GM21528 (cell line): ENCODE measurements at regions not wholly inside any gene's neighbourhood (a gene's known extent, or its start where the extent isn't known, plus 50 kb on each side); places are given as distances from the start of the nearest gene placed in this dataset.
"Not testable (repeated sequence)": the region's sequence is repeated elsewhere in the genome, so short reads cannot be mapped to it uniquely, and the experiment has no call there.

Experiments used
- ATAC-seq: cut with Tn5 transposase; IDR thresholded peaks from one replicate; pipeline ENCODE4 v1.9.1; 2021; ENCODE audit warnings: mild to moderate bottlenecking, moderate library complexity; ENCODE audit not compliant: unreplicated experiment, low FRiP score

DNA sequence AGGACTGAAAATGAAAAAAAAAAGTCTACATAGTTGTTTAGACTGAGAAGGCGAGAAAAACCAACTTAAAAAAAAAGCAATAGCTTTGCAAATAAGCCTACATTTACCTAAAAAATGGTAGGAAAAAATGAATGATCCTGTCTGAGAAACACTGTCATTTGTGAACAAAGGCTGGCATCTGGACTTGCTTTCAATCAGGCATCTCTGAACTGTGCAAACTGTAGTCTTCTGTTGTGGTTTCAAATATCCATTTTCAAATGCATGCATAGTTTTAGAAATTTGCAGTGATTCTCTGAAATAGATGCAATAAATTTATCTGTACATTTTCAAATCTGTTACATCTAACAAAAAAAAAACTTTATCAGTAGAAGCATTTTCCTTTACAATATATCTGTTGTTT, 106.1 kb upstream of the LUZP2 start:
- no peak for ATAC-seq

DNA sequence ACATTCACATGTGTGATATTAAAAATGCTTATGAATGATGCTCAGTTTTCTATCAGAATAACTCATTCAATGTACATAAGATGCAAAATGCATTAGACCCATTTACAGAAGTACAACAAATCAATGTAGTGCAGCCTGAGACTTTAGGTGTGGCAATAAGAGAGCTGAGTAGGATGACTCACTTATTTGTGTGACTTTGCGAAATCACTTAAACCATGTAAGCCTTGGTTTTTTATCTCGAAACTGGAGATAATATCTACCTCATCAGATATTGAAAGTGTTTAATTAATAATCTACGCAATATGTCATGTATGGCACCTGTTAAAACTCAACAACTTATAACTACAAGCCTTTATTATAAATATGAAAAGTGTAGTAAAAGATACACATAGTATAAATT, 105.7 kb upstream of the LUZP2 start:
- no peak for ATAC-seq

DNA sequence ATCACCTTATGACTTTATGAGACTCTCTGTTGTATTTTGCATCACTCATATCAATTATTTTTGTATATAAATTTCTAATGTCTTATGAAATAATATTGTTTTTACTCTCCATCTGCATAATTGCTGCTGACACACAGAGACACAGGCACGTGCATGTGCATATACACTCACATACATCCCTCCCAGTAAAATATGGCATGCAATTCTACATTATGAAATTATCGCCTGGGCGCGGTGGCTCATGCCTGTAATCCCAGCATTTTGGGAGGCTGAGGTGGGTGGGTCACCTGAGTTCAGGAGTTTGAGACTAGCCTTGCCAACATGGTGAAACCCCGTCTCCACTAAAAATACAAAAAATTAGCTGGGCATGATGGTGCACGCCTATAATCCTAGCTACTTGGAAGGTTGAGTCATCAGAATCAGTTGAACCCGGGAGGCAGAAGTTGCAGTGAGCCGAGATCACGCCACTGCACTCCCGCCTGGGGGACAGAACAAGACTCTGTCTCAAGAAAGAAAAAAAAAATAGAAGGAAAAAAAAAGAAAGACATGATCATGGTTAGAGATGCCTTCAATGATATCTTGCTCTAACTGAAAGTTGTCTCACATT, 96.7 kb upstream of the LUZP2 start:
- ATAC-seq, result no peak

DNA sequence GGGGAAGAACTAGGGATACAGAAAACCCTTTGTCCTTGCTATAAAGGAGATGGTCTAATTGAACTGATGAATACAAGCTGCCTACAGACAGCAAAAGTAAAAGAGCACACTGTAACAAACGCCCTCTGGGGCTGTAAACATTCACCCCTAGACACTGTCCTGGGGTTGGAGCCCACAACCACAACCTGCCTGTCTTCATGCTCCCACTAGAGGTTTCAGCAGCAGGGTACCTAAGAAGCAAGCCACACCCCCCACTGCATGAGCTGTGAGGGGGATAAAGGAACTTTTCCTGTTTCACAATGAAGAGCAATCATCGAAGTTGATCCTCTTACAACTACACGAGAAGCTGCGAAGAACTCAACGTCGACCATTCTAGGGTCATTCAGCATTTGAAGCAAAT, 90.5 kb upstream of the LUZP2 start:
- ATAC-seq, result no peak

DNA sequence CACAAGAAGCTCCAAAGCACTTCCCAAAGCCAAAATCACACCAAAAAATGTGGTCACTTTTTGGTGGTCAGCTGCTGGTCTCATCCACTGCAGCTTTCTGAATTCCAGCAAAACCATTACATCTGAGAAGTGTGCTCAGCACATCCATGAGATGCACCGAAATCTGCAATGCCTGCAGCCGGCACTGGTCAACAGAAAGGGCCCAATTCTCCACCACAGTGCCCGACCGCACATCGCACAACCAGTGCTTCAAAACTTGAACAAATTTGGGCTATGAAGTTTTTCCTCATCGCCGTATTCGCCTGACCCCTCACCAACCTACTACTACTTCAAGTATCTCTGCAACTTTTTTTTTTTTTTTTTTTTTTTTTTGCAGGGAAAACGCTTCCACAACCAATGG, 89.9 kb upstream of the LUZP2 start:
- ATAC-seq, result no peak

DNA sequence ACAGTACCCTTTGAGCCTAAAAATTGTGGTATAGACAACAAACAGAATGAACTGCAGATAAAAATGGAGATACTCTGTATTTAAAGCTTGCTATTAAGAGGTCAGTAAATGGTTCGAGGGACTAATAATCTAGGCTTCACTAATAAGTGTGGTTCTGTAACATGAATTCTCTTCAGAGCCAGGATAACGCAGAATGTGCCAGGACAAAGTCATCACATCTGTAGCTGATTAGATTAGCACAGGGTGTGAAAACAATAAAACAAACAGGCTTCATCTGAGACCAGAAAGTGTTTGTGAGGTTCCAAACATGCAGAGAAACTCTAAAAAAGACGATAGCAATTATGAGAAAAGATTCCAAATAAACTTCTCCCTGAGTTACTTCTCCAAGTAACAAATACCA, 89.1 kb upstream of the LUZP2 start:
- no peak for ATAC-seq

DNA sequence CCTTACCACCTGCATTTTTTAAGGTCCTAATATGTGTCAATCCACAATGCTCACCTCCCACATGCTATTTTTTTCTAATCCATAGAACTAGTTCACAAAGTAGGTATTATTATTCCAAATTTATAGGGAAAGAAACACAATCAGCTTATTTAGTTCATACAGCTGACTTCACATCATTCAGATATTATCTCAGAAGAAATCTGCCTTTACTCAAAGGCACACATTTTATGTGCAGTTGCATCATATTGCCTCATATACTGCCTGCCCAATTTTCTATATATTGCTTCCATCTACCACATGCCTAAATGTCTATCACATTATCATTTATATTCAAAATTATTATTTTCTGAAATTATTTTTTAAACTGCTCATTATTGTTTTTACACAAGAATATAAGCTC, 88.7 kb upstream of the LUZP2 start:
- no peak for ATAC-seq

DNA sequence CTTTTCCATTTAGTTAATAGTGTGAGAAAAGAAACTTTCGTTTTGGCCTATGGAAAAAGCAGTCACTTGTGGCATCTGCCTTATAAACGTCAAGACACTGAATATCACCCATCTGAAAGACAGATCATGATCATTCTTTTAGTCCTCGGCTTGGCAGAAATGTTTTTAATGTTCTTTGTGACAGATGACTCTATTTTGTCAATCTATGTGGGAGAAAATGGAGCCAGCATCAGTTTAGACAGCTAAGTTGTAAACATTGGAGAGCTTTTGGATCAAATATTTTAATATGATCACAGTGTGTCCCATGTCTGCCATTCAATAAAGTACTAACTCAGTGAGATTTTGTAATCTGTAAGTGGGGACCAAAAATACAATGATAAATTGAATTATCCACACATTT, 85.1 kb upstream of the LUZP2 start:
- no peak for ATAC-seq

DNA sequence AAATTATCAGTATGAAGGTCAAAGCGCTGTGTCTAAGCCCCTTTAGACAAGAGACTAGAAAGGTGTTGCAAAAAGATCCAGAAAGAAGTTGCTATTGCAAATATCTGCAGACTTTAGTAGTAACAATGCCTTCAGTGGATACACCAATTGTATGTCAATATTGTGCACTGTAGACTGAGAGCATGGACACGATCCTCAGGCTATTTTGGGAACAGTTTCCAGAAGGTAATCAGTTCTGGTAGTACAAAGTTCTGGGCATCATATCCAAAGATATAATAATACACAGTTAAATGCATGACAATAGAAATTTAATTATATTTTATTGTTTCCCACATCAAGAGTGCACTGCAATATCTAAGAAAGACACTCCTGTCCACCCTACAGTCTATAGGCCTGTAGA, 84.1 kb upstream of the LUZP2 start:
- no peak for ATAC-seq

DNA sequence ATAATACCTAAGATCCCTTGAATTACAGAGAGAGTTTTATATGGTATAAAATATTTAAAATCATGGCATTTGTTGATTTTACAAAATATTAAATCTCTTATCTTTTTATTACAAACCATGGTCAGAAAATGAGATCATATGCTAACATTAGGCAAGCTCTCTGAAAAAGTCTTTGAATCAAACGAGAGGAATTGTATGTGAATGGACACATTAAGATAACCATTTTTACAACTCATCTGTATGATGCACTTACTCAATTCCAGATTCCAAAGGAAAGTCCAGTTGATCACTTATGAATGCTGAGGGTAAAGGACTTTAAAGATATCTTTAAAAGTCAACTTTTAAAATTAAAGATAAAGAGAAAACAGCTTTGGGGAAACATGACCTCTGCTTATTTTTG, 83.5 kb upstream of the LUZP2 start:
- no peak for ATAC-seq

DNA sequence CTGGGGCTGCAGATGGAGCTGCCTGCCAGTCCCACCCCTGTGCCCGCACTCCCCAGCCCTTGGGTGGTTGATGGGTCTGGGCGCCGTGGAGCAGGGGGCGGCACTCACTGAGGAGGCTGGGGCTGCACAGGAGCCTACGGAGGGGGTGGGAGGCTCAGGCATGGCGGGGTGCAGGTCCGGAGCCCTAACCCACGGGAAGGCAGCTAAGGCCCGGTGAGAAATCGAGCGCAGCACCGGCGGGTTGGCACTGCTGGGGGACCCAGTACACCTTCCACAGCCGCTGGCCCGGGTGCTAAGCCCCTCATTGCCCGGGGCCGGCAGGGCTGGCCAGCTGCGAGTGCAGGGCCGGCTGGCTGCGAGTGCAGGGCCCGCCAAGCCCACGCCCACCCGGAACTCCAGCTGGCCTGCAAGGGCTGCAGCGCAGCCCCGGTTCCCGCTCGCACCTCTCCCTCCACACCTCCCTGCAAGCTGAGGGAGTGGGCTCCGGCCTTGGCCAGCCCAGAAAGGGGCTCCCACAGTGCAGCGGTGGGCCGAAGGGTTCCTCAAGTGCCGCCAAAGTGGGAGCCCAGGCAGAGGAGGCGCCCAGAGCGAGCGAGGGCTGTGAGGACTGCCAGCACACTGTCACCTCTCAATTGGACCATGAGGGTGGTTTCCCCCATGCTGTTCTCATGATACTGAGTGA, 80.8 kb upstream of the LUZP2 start:
- ATAC-seq, result not testable (repeated sequence)

DNA sequence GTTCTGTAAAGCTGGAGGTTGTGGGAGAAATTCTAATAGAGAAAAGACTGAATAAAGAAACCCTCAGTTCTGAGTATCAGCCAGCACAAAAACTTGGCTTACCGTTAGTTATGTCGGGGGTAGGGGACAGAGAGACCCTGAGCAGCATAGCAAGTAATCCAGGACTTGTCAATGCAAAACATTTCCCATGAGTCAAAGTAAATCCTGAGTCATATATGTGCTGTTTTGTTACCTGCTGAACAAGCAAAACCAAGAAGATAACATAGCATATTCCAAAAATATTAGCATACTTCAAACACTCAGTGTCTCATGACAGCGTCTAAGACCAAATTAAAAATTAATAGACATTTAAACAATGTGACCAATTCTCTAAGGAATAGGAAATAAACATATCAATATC, 75.1 kb upstream of the LUZP2 start:
- ATAC-seq, result no peak

DNA sequence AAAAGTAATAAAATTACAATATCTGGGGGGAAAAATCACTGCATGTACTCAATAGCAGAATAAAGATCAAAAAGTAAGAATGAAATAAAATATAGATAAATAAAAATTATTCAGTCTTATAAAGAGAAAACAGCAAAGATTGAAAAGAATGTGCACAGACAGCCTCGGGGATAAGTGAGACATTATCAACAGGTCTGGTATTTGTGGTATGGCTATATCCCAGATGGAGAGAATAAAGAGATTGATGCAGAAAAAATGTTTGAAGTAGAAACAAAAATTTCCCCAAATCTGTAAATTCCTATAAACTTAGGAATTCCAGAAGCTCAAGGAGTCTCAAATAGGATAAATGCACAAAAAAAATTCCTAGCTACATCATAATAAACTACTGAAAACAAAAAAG, 74.5 kb upstream of the LUZP2 start:
- ATAC-seq, result no peak

DNA sequence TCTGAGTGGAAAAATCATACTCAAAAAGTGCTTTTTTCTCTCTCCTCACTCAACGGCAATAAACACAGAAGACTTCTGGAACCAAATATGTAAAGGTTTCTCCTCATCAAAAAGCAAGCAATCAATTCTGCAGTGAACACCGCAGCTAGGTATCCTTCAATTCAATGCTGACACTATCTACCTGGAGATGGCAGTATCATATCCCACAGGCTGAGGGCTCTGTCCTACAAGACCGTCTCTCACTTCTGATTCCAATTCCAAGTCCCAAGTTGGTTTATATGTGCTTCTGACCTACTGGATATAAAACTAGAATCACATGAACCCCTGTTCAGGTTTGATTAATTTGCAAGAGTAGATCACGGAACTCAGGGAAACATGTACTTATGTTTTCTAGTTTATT, 59.7 kb upstream of the LUZP2 start:
- ATAC-seq, result no peak
